NT2/D1 (cell line): ENCODE measurements at regions not wholly inside any gene's neighbourhood (a gene's known extent, or its start where the extent isn't known, plus 50 kb on each side); places are given as distances from the start of the nearest gene placed in this dataset.

Experiments
- SUZ12 ChIP-seq: IDR thresholded peaks from 2 replicates; pipeline ENCODE4 v1.6.1; 2011; ENCODE audit not compliant: insufficient read length, insufficient read depth; ENCODE audit errors: extremely low read depth
- ZNF274 ChIP-seq: IDR thresholded peaks from 2 replicates; pipeline ENCODE4 v1.6.1; 2011; ENCODE audit warnings: mild to moderate bottlenecking, low read depth, low read length

- TF ChIP-seq ZNF274: no peak
- no peak for TF ChIP-seq SUZ12
Observed at GRCh38 chr6:14614631-14615030, 497.1 kb downstream of the CD83 start.
